HCT116 (cell line): ENCODE measurements at regions not wholly inside any gene's neighbourhood (a gene's known extent, or its start where the extent isn't known, plus 50 kb on each side); places are given as distances from the start of the nearest gene placed in this dataset.

Source experiments
- ATAC-seq: fragments of 200-7000 bp; cut with Tn5 transposase; 2 replicates; pipeline ENCODE4 v1.9.1; 2020; ENCODE audit warnings: mild to moderate bottlenecking, moderate library complexity
- BruUV-seq: library from RNA; stranded (reverse); fragments of 400-500 nt; replicated peaks from 2 replicates; lab custom pipeline; 2021; lab: Mats Ljungman, UMichigan
- CTCF ChIA-PET: fragments of 300-600 bp; sonication (Branson Sonifier 250); formaldehyde crosslinking; loops from one replicate; lab custom pipeline; 2021; ENCODE audit warnings: antibody characterized with exemption; lab: Charles Lee
- POLR2A ChIA-PET: fragments of 300-600, 350-600 bp; sonication (Branson Sonifier 250); formaldehyde crosslinking; loops from one replicate; lab custom pipeline; 2021; ENCODE audit warnings: antibody characterized with exemption; lab: Charles Lee
- RAD21 ChIA-PET, 2 experiments: fragments of 300-600 bp; sonication (Branson Sonifier 250); formaldehyde crosslinking; loops; one replicate each; lab custom pipeline; 2023; ENCODE audit warnings: low total read pairs in 2 of 2; ENCODE audit not compliant: uncharacterized antibody in 2 of 2, unreplicated experiment in 2 of 2, low non-redundant PET in 1 of 2; lab: Charles Lee
- DNase-seq: peaks from one replicate; pipeline ENCODE4 v3.0.0-alpha.2; 2010; ENCODE audit warnings: low read depth, low spot score
- H2AFZ ChIP-seq: fragments of 200-600 bp; shearing (Covaris generic), sonication (generic); 2 replicates; pipeline ENCODE4 v1.6.1; 2017; ENCODE audit warnings: low read depth, mixed run types, mixed read lengths, antibody characterized with exemption, low read length; ENCODE audit not compliant: poor library complexity, severe bottlenecking
- H3K27ac ChIP-seq: 2 replicates; pipeline ENCODE4 v1.5.1; 2012; ENCODE audit warnings: low read depth, low read length
- H3K27me3 ChIP-seq: fragments of 200-600 bp; sonication (generic); 2 replicates; pipeline ENCODE4 v1.6.1; 2016; ENCODE audit warnings: mixed run types, low read length, mixed read lengths; ENCODE audit not compliant: insufficient read depth
- H3K36me3 ChIP-seq, 2 experiments: fragments of 200-500 bp in 1 of 2; fragments of 200-600 bp in 1 of 2; sonication (Bioruptor generic) in 1 of 2; sonication (generic) in 1 of 2; 2 replicates each; pipeline versions ENCODE4 v1.5.1 to v1.6.1; 2014 to 2016; ENCODE audit warnings: low read length in 2 of 2, inconsistent platforms in 1 of 2, mixed read lengths in 1 of 2, mixed run types in 1 of 2; ENCODE audit not compliant: insufficient read depth in 2 of 2, control insufficient read depth in 1 of 2
- H3K4me1 ChIP-seq, 2 experiments: fragments of 200-600 bp in 1 of 2; sonication (generic) in 1 of 2; 2 replicates each; pipeline versions ENCODE4 v1.5.1 to v1.6.1; 2012 to 2017; ENCODE audit warnings: low read length in 2 of 2, inconsistent platforms in 1 of 2, mild to moderate bottlenecking in 1 of 2, mixed read lengths in 1 of 2, mixed run types in 1 of 2, moderate library complexity in 1 of 2; ENCODE audit not compliant: insufficient read depth in 2 of 2, control insufficient read depth in 1 of 2
- H3K4me2 ChIP-seq: fragments of 200-600 bp; sonication (generic); 2 replicates; pipeline ENCODE4 v1.6.1; 2017; ENCODE audit warnings: mixed run types, low read length, mixed read lengths
- H3K4me3 ChIP-seq, 2 experiments: fragments of 200-600 bp in 1 of 2; sonication (generic) in 1 of 2; replicated peaks in 1 of 2; 2 replicates each; pipeline ENCODE4 v1.5.1; 2011 to 2016; ENCODE audit warnings: low read length in 2 of 2, control low read depth in 1 of 2, low read depth in 1 of 2, mild to moderate bottlenecking in 1 of 2, mixed read lengths in 1 of 2, mixed run types in 1 of 2
- H3K79me2 ChIP-seq: fragments of 200-600 bp; sonication (generic); 2 replicates; pipeline ENCODE4 v1.6.1; 2017; ENCODE audit warnings: mild to moderate bottlenecking, mixed run types, low read length, moderate library complexity, mixed read lengths; ENCODE audit not compliant: insufficient read depth
- H3K9ac ChIP-seq: fragments of 200-600 bp; sonication (generic); 2 replicates; pipeline ENCODE4 v1.6.1; 2016; ENCODE audit warnings: low read length, mixed read lengths
- H3K9me2 ChIP-seq: fragments of 200-600 bp; sonication (generic), shearing (Covaris generic); 2 replicates; pipeline ENCODE4 v1.6.1; 2017; ENCODE audit warnings: mixed run types, mild to moderate bottlenecking, moderate library complexity; ENCODE audit not compliant: insufficient read depth
- H3K9me3 ChIP-seq, 2 experiments: fragments of 200-500 bp in 1 of 2; fragments of 200-600 bp in 1 of 2; sonication (Bioruptor generic) in 1 of 2; sonication (generic) in 1 of 2; 2 replicates each; pipeline ENCODE4 v1.6.1; 2014 to 2017; ENCODE audit warnings: low read length in 2 of 2, mixed read lengths in 2 of 2, inconsistent platforms in 1 of 2, low read depth in 1 of 2, mild to moderate bottlenecking in 1 of 2, mixed run types in 1 of 2, moderate library complexity in 1 of 2; ENCODE audit not compliant: control insufficient read depth in 1 of 2, insufficient read depth in 1 of 2
- H4K20me1 ChIP-seq: fragments of 200-600 bp; sonication (generic), shearing (Covaris generic); 2 replicates; pipeline ENCODE4 v1.6.1; 2017; ENCODE audit warnings: mixed run types, mild to moderate bottlenecking, moderate library complexity; ENCODE audit not compliant: insufficient read depth
- ATF3 ChIP-seq: IDR thresholded peaks from 2 replicates; pipeline ENCODE4 v1.6.1; 2012
- CBX3 ChIP-seq: IDR thresholded peaks from 2 replicates; pipeline ENCODE4 v1.6.1; 2012; ENCODE audit warnings: low read depth
- CEBPB ChIP-seq: IDR thresholded peaks from 2 replicates; pipeline ENCODE4 v1.6.1; 2012; ENCODE audit warnings: low read depth
- EGR1 ChIP-seq: IDR thresholded peaks from 2 replicates; pipeline ENCODE4 v1.6.1; 2012; ENCODE audit warnings: low read depth
- ELF1 ChIP-seq: IDR thresholded peaks from 2 replicates; pipeline ENCODE4 v1.6.1; 2012; ENCODE audit warnings: low read depth, borderline replicate concordance
- EZH2 ChIP-seq: fragments of 200-600 bp; sonication (generic); IDR thresholded peaks from 2 replicates; pipeline ENCODE4 v1.6.1; 2017; ENCODE audit warnings: antibody characterized with exemption, mixed run types
- JUND ChIP-seq: IDR thresholded peaks from 2 replicates; pipeline ENCODE4 v1.6.1; 2012
- POLR2A ChIP-seq: IDR thresholded peaks from 2 replicates; pipeline ENCODE4 v1.7.0; 2011; ENCODE audit warnings: borderline replicate concordance; ENCODE audit not compliant: insufficient read depth, insufficient read length; ENCODE audit errors: extremely low read depth
- RAD21 ChIP-seq: IDR thresholded peaks from 2 replicates; pipeline ENCODE4 v1.6.1; 2012; ENCODE audit warnings: low read depth, mild to moderate bottlenecking
- SIN3A ChIP-seq: IDR thresholded peaks from 2 replicates; pipeline ENCODE4 v1.6.1; 2012; ENCODE audit warnings: low read depth
- SP1 ChIP-seq: IDR thresholded peaks from 2 replicates; pipeline ENCODE4 v1.6.1; 2012; ENCODE audit warnings: low read depth
- SRF ChIP-seq: IDR thresholded peaks from 2 replicates; pipeline ENCODE4 v1.6.1; 2012; ENCODE audit warnings: low read depth
- TCF7L2 ChIP-seq: IDR thresholded peaks from 2 replicates; pipeline ENCODE4 v1.7.0; 2011; ENCODE audit warnings: borderline replicate concordance, inconsistent platforms; ENCODE audit not compliant: insufficient read depth, insufficient read length; ENCODE audit errors: extremely low read depth
- YY1 ChIP-seq: IDR thresholded peaks from 2 replicates; pipeline ENCODE4 v1.6.1; 2011; ENCODE audit warnings: low read length, low read depth, moderate library complexity, mild to moderate bottlenecking; ENCODE audit not compliant: insufficient replicate concordance; ENCODE audit errors: extremely low read depth
- ZBTB33 ChIP-seq: IDR thresholded peaks from 2 replicates; pipeline ENCODE4 v1.6.1; 2011; ENCODE audit warnings: mild to moderate bottlenecking, low read length, moderate library complexity; ENCODE audit not compliant: insufficient replicate concordance; ENCODE audit errors: extremely low read depth
- ZFX ChIP-seq: fragments of 450-650 bp; IDR thresholded peaks from 2 replicates; pipeline ENCODE4 v1.6.1; 2017
- intact Hi-C: fragments of 100-400 bp; cut with micrococcal nuclease; formaldehyde crosslinking; loops from 2 replicates; pipeline ENCODE4 v1.10.0; 2022
- TF ChIP-seq, protein P1 (sequence below): IDR thresholded peaks from 2 replicates; pipeline ENCODE4 v1.6.1; 2012

- RAD21 ChIA-PET, result no interaction called here
These were observed 55.0 kb upstream of the DTNA start for GRCh38 chr18:34655131-34655530.

More at GRCh38 chr18:34655131-34655530, 55.0 kb upstream of the DTNA start:
- ATAC-seq (no peak), DNase-seq (no peak)
- Histone ChIP-seq H2AFZ (no peak overlapping the region), H4K20me1 (no peaks in the 10 kb centered on the region), H3K9ac (no peak overlapping the region), H3K4me1 (peaks cover 14 to 29% of the 10 kb centered on the region in 2 experiments), H3K36me3 (no peaks in the 10 kb centered on the region), H3K9me3 (no peaks in the 10 kb centered on the region), H3K27me3 (no peaks in the 10 kb centered on the region), H3K27ac (no peak overlapping the region), H3K79me2 (no peaks in the 10 kb centered on the region), H3K9me2 (no peaks in the 10 kb centered on the region), H3K4me2 (no peak overlapping the region), H3K4me3 (no peak overlapping the region)
- intact Hi-C loops, result no loop called here
- no TSS peak for BruUV-seq
- no peak for TF ChIP-seq JUND
- TF ChIP-seq POLR2A, result no peak
- no peak for TF ChIP-seq SP1
- no peak for TF ChIP-seq EGR1
- no peak for TF ChIP-seq CBX3
- TF ChIP-seq TCF7L2, result no peak
- no peak for TF ChIP-seq EZH2
- TF ChIP-seq RAD21, result no peak
- no peak for TF ChIP-seq SRF
- no peak for TF ChIP-seq CEBPB
- TF ChIP-seq SIN3A, result no peak
- no peak for TF ChIP-seq ATF3
- TF ChIP-seq ELF1, result no peak
- TF ChIP-seq, protein P1, sequence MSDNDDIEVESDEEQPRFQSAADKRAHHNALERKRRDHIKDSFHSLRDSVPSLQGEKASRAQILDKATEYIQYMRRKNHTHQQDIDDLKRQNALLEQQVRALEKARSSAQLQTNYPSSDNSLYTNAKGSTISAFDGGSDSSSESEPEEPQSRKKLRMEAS, result no peak
- TF ChIP-seq ZFX, result no peak
- TF ChIP-seq ZBTB33, result no peak
- TF ChIP-seq YY1, result no peak
- ChIA-PET CTCF (no interaction called here), POLR2A (no interaction called here)
